HG03469 (cell line): ENCODE measurements at regions not wholly inside any gene's neighbourhood (a gene's known extent, or its start where the extent isn't known, plus 50 kb on each side); places are given as distances from the start of the nearest gene placed in this dataset.

Source experiments
- ATAC-seq: cut with Tn5 transposase; IDR thresholded peaks from one replicate; pipeline ENCODE4 v1.9.1; 2021; ENCODE audit warnings: mild to moderate bottlenecking, moderate library complexity, moderate number of reproducible peaks; ENCODE audit not compliant: unreplicated experiment

GRCh38 chr7:93016681-93017381 is 100.9 kb downstream of the SAMD9 start:
- ATAC-seq = no peak

- no peak for ATAC-seq
These were observed 101.8 kb downstream of the SAMD9 start for GRCh38 chr7:93015779-93016481.

DNA sequence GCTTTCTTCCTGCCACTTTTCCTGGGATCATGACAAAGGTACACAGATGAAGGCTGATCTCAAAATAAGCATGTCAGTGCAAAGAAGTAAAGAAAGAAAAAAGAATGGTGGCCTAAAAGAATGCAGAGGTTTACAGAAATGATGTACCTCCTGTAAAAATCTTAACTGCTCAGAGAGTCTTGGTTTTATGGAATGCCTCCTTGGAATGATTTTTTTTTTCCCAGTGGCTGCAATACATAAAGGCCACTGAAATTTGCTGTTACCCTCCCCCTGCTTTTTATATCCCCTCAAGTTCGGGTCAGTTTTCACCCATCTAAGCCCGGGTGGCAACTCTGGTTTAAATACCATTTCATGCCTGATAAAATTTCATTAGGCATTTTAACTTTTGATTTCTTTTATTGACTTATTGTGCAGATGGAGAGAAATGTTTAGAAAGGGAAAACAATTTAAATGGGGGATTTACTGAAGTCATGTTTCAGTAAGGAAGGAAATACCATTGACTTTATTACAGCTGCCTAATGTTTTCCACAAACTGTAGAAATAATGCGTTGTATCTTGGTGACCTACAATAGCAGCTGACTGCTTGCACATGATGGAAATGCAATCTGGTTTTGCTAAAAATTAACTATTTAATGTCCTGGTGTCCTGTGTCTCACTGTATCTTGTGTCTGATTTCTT is 102.5 kb downstream of the SAMD9 start:
- no peak for ATAC-seq

GRCh38 chr7:93014410-93014809 is 103.4 kb downstream of the SAMD9 start:
- no peak for ATAC-seq

GRCh38 chr7:93013446-93014061 is 104.2 kb downstream of the SAMD9 start:
- no peak for ATAC-seq

DNA sequence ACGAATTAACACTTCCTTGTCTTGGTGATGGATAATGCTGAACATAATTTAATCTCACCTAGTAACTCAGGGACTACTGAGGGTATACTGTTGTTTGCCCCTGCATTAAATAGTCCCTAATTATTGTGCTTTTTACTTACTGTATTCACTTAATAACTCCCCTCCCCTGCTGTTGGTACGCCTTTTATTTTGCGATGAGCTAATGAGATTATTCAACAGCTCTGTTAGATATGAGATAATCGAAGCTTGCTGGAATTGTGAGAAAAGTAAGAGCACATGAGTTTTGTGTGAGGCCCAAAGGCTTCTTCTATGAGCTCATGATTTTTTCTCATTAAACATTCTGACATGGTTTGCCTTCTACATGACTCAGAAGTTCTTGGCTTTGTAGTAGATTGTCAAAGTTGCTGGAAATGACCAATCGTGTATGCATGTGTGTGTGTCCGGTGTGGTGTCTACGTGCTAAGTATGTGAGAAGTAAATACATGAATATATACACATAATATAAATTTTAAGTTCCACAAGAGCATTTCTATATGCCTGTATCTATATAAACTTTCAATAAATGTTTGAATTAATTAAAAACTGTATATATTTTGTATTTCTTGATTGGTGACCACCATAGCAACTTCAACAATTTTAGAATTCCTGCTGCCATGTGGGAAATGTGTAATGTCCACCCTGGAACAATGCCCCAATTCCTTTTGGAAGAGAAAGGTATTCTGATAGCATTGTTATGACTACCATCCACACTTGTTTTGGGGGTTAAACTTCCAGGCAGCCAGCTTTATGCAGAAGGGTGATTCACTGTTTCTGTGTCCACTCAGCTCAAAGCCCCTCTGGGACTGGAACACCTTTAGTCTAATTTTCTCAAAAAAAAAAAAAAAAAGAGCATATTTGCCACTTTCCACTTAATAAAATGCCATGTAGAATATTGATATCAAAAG is 106.2 kb downstream of the SAMD9 start:
- no peak for ATAC-seq

DNA sequence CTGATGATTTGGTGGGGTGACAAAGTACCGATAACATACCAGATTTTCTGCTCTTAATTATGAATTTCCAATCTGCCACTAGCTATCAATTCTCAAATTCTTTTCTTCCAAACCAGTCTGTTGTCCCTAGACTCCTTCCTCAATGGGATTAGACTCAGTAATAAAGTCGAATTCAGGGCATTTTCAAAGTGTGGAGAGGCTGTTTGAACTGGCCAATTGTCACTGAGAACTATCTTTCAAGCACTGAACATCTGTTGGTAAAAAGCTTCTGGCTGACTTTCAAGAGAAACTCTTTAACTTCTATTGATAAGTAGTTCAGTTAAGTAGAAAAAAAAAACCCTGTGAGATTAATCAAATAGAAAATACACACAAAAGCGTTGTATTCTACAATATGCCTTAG is 108.9 kb downstream of the SAMD9 start:
- no peak for ATAC-seq

DNA sequence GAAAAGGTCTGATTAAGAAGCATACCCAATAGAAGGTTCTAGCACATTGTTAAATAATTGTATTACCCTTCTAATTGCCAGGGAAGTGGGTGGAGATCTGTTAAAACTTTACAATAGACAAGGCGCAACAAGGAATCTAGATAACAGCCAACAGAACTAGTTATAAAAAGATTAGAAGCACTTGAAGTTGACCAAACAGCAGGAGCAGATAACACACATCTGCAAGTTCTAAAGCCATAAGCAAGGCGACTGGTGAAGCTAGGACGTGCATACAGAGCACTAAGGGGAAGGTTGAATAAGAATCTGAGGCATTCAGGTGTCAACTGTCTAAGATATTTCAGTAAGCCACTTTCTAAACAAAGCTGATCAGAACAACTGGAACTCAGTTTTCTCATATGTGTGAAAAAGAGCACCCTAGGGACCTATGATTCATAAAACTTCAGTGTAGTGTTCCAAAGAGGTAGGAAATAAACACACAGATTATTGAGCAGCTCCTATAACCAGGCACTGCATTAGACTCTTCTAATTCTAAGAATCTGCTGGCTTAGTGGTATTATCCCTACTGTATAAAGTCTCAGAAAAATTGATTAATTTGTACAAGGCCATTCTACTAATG is 111.2 kb downstream of the SAMD9 start:
- no peak for ATAC-seq

GRCh38 chr7:93004906-93005305 is 112.9 kb downstream of the SAMD9 start:
- no peak for ATAC-seq

- ATAC-seq = no peak
These were observed 120.1 kb downstream of the SAMD9 start for GRCh38 chr7:92997719-92998118.

- no peak for ATAC-seq
These were observed 120.6 kb downstream of the SAMD9 start for GRCh38 chr7:92997152-92997551.

- ATAC-seq = no peak
These were observed 122.9 kb downstream of the SAMD9 start for GRCh38 chr7:92994901-92995300.

DNA sequence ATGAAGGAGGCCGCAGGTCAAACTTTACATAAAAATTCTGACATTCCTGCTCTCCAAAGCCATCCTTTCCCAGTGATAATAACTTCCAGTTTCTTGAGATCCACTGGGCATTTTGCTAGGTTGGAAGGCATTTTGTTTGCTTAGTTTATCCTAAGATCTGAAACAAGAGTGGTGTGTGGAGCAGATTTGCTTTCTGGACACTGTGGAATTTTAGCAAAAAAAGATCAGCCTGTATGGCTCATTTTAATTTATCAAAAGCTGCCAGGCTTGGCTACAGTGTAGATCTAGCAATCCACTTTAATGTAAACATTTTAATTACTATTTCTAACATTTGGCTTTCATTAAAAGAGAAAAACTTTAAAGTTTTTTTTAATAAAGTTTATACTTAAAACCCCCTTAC is 124.8 kb downstream of the SAMD9 start:
- no peak for ATAC-seq

- ATAC-seq = no peak
These were observed 125.3 kb downstream of the SAMD9 start for GRCh38 chr7:92992483-92992882.

DNA sequence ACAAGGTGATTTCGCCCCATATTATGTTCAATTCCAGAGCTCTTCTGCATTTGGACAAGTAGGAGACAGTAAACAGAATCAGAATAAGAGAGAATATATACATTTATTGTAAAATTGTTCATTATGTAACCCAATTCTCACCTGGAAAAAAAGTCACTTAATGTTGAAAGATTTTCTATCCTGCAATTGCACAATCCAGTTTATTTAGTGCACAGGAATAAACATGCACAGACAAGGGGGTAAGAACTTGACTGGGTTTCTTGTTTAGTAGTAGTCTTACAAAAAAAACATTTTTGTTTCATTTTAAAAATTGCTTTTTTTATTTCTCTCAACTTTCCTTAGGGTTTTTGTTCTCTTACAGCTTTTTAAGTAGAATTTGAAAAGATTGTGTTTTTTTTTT is 126.6 kb downstream of the SAMD9 start:
- ATAC-seq = no peak

DNA sequence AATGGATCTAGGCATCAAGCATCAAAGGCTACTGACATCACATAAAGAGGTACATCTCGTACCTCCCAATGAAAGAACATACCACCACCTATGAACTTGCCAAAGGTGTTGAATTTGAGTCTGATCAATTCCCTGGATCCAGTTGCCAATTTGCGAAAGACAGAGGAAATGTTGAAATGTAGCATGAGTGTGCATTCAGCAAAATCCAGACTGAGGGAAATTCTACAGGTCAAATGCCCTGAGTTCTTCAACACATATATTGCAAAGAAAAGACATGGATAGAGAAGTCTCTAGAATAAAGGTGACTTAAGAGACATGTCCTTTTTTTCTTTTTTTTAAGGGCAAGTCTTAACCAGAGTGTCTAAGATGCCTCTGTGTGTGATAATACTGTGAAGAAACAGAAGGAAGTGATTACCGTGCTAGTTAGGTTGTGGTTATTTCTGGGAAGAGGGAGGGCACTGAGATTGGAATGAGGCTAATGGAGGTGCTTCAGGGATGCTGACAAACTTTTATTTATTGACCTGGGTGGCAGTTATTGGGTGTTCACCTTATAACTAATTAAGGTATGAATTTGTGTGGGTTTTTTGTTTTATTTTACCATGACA is 128.7 kb downstream of the SAMD9 start:
- ATAC-seq = no peak

DNA sequence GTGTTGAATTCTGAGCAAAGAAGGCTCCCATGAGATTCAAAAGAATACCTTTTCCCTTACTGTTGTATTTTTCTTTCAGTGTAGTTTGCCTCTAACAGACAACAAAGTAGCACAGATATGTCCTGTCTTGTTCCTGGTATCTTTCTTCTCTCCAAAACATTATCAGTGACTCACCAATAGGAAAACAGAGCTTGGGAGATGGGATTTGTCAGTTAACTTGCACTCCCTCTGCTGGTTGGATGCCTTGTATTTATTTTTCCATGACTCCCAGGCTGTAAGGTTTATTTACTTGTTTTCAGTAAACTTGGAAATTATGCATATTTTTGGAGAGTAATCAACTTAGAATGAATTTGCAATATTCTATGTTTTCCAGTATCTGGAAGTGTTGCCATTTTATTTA is 129.7 kb downstream of the SAMD9 start:
- ATAC-seq = no peak

- no peak for ATAC-seq
These were observed 130.2 kb downstream of the SAMD9 start for GRCh38 chr7:92987538-92987937.

- ATAC-seq = no peak
These were observed 130.7 kb downstream of the SAMD9 start for GRCh38 chr7:92987095-92987494.

- no peak for ATAC-seq
These were observed 134.9 kb downstream of the SAMD9 start for GRCh38 chr7:92982928-92983327.
